ENCODE measurements at regions not wholly inside any gene's neighbourhood (a gene's known extent, or its start where the extent isn't known, plus 50 kb on each side); places are given as distances from the start of the nearest gene placed in this dataset.

- Histone ChIP-seq H3K27ac (no peak overlapping the region), H3K4me1 (no peaks in the 10 kb centered on the region), H3K27me3 (no peaks in the 10 kb centered on the region), H3K36me3 (no peaks in the 10 kb centered on the region), H3K4me3 (no peak overlapping the region), H3K9me3 (no peaks in the 10 kb centered on the region)
- 79 to 87% methylated on average over 3 of the region's 3 CpGs for WGBS, 2 donors (ENCODE audit: low coverage in 1 of 2)
- no peak for ATAC-seq
- TF ChIP-seq POLR2A (IDR thresholded peaks at IDR 0.05) (no peak), EP300 (IDR thresholded peaks at IDR 0.05) (no peak), POLR2AphosphoS5 (IDR thresholded peaks at IDR 0.05) (no peak)
- TF ChIP-seq, protein P1, sequence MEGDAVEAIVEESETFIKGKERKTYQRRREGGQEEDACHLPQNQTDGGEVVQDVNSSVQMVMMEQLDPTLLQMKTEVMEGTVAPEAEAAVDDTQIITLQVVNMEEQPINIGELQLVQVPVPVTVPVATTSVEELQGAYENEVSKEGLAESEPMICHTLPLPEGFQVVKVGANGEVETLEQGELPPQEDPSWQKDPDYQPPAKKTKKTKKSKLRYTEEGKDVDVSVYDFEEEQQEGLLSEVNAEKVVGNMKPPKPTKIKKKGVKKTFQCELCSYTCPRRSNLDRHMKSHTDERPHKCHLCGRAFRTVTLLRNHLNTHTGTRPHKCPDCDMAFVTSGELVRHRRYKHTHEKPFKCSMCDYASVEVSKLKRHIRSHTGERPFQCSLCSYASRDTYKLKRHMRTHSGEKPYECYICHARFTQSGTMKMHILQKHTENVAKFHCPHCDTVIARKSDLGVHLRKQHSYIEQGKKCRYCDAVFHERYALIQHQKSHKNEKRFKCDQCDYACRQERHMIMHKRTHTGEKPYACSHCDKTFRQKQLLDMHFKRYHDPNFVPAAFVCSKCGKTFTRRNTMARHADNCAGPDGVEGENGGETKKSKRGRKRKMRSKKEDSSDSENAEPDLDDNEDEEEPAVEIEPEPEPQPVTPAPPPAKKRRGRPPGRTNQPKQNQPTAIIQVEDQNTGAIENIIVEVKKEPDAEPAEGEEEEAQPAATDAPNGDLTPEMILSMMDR (IDR thresholded peaks at IDR 0.05), result no peak
These were observed 281.5 kb upstream of the GRIA1 start for GRCh38 chr5:153209016-153209415.

DNA sequence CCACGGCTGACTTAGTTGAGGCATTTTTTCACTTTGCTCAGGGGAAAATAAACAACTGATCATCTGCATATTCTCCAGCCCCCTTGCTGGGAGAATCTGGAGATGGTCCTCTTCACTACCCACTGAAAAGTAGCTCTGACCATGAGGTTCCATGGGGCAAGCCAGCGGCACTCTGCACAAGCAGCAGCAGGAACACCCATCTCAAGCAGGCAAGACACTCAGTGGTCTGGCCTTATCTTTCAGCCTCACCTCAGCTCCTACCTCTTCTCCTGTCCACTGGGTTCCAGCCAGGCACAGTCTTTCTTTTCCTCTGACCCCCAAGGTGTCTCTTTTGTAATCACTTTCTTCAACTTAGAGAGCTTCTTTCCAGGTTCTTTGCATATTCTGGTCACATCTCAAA lies 280.8 kb upstream of the GRIA1 start:
- TF ChIP-seq EP300 (IDR thresholded peaks at IDR 0.05), result no peak
- no peak for TF ChIP-seq POLR2A (IDR thresholded peaks at IDR 0.05)
- TF ChIP-seq, protein P1 (IDR thresholded peaks at IDR 0.05), result no peak
- no peak for TF ChIP-seq POLR2AphosphoS5 (IDR thresholded peaks at IDR 0.05)
- Histone ChIP-seq H3K27ac (no peak overlapping the region), H3K36me3 (no peaks in the 10 kb centered on the region), H3K4me3 (no peak overlapping the region), H3K9me3 (no peaks in the 10 kb centered on the region), H3K27me3 (no peaks in the 10 kb centered on the region), H3K4me1 (no peaks in the 10 kb centered on the region)
- ATAC-seq, result no peak
- WGBS, 2 donors (ENCODE audit: low coverage in 1 of 2), result 67 to 80% methylated on average over 2 of the region's 2 CpGs

GRCh38 chr5:153211076-153211475 lies 279.4 kb upstream of the GRIA1 start:
- H3K36me3 ChIP-seq, result no peaks in the 10 kb centered on the region
- H3K4me3 ChIP-seq, result no peak overlapping the region
- TF ChIP-seq POLR2A (IDR thresholded peaks at IDR 0.05), result no peak
- TF ChIP-seq POLR2AphosphoS5 (IDR thresholded peaks at IDR 0.05), result no peak
- TF ChIP-seq, protein P1 (IDR thresholded peaks at IDR 0.05), result no peak
- no peak for TF ChIP-seq EP300 (IDR thresholded peaks at IDR 0.05)
- ATAC-seq, result no peak
- H3K27me3 ChIP-seq, result no peaks in the 10 kb centered on the region
- H3K4me1 ChIP-seq, result no peaks in the 10 kb centered on the region
- 27% methylated on average over 3 of the region's 4 CpGs; no CpG with 5 or more reads in 1 of the 2 donors for WGBS, 2 donors (ENCODE audit: low coverage in 1 of 2)
- no peak overlapping the region for H3K27ac ChIP-seq
- H3K9me3 ChIP-seq, result no peaks in the 10 kb centered on the region

GRCh38 chr5:153212471-153212870 lies 278.0 kb upstream of the GRIA1 start:
- TF ChIP-seq POLR2AphosphoS5 (IDR thresholded peaks at IDR 0.05) (no peak), POLR2A (IDR thresholded peaks at IDR 0.05) (no peak), EP300 (IDR thresholded peaks at IDR 0.05) (no peak)
- TF ChIP-seq, protein P1 (IDR thresholded peaks at IDR 0.05), result no peak
- Histone ChIP-seq H3K4me3 (no peak overlapping the region), H3K9me3 (peaks cover 0 to 5% (median 0%) of the 10 kb centered on the region in 3 donors), H3K36me3 (no peaks in the 10 kb centered on the region), H3K27me3 (no peaks in the 10 kb centered on the region), H3K27ac (no peak overlapping the region), H3K4me1 (no peaks in the 10 kb centered on the region)
- ATAC-seq, result no peak
- WGBS, 2 donors (ENCODE audit: low coverage in 1 of 2), result 90% methylated on average over 3 of the region's 3 CpGs

DNA sequence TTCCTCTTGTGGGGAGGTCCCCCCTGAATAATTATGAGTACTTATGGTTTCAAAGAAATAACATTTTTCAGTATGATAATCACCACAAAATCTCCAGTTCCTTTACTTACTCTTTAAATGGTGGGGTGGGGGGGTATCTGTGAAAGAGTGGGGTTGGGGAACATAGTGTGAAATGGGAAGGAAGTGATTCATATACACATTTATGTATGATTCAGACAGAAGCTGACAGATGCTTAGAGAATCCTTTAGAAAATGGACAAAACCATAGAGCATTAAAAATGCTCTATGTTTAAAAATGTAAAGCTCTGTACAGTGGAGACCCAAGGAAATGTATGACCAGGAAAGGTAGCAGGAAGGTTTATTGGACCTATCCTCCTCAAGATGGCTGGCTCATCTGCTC lies 267.5 kb upstream of the GRIA1 start:
- TF ChIP-seq EP300 (IDR thresholded peaks at IDR 0.05) (no peak), POLR2AphosphoS5 (IDR thresholded peaks at IDR 0.05) (no peak), POLR2A (IDR thresholded peaks at IDR 0.05) (no peak)
- TF ChIP-seq, protein P1 (IDR thresholded peaks at IDR 0.05), result no peak
- H3K9me3 ChIP-seq, result peaks cover 0 to 12% (median 0%) of the 10 kb centered on the region in 3 donors
- H3K27me3 ChIP-seq, result no peaks in the 10 kb centered on the region
- H3K4me1 ChIP-seq, result no peaks in the 10 kb centered on the region
- no peaks in the 10 kb centered on the region for H3K36me3 ChIP-seq
- no peak overlapping the region for H3K4me3 ChIP-seq
- ATAC-seq, result no peak
- H3K27ac ChIP-seq, result no peak overlapping the region
